NCI-H460 (cell line): ENCODE measurements at regions not wholly inside any gene's neighbourhood (a gene's known extent, or its start where the extent isn't known, plus 50 kb on each side); places are given as distances from the start of the nearest gene placed in this dataset.
"Not testable (repeated sequence)": the region's sequence is repeated elsewhere in the genome, so short reads cannot be mapped to it uniquely, and the experiment has no call there.

Source experiments
- DNase-seq: peaks from one replicate; pipeline ENCODE4 v3.0.0-alpha.2; 2016; ENCODE audit warnings: low read depth; ENCODE audit errors: extremely low read depth

GRCh38 chr12:127119600-127120140, 1147.3 kb upstream of the TMEM132C start:
- no peak for DNase-seq

GRCh38 chr12:127120851-127121250, 1146.1 kb upstream of the TMEM132C start:
- no peak for DNase-seq

GRCh38 chr12:127121494-127122084, 1145.4 kb upstream of the TMEM132C start:
- DNase-seq: no peak

GRCh38 chr12:127125607-127126259, 1141.2 kb upstream of the TMEM132C start:
- DNase-seq: peak; percentile 42

DNA sequence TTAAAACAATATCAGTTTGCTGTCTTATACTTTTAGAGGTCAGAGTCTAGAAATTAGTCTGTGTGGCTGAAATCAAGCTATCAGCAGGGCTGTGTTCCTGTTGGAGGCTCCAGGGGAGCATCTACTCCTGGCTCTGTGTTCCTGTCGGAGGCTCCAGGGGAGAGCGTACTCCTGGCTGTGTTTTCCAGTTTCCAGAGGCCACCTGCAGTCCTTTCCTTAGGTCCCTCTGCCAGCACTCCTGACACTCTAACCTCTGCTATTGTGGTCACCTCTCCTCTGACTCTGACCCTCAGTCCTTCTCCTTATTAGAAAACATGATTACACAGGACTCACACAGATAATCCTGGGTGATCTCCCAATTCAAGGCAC, 1140.7 kb upstream of the TMEM132C start:
- DNase-seq: no peak

DNA sequence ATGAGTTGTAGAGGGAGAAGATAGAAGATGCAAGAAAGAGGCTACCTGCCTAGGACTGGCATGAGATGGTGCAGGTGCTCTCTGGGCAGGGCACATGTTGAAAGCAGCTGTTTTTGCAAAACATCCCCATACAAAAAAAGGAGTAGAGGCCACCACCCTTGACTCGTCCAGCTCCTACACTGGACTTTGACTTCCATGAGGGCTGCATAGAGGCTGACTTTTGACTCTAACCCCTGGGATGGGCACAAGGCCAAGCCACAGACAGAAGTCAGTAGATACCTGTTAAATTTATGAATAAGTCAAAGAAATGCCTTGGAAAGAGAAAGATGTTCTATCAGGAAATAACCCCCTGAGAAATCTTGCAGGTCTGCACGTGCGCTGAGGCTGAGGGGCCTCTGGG, 1139.1 kb upstream of the TMEM132C start:
- DNase-seq: no peak

DNA sequence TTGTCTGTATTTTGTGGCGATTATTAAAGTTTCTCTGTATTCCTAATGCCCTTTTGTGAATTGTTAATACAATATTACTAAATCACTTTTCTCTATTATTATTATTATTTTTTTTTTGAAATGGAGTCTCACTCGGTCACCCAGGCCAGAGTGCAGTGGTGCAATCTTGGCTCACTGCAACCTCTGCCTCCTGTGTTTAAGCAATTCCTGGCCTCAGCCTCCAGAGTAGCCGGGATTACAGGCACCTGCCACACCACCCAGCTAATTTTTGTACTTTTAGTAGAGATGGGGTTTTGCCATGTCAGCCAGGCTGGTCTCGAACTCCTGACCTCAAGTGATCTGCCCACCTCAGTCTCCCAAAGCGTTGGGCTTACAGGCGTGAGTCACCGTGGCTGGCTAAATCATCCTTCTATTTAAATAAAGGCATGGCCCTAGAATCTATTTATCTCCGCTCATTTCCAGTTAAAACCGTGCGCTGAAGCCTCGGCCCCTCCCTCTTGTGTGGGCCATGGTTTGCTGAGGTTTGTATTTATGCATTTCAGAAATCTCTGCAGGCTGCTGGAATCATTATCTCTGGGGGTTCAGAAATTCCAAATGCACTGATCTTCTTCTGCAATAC, 1136.4 kb upstream of the TMEM132C start:
- no peak for DNase-seq

DNA sequence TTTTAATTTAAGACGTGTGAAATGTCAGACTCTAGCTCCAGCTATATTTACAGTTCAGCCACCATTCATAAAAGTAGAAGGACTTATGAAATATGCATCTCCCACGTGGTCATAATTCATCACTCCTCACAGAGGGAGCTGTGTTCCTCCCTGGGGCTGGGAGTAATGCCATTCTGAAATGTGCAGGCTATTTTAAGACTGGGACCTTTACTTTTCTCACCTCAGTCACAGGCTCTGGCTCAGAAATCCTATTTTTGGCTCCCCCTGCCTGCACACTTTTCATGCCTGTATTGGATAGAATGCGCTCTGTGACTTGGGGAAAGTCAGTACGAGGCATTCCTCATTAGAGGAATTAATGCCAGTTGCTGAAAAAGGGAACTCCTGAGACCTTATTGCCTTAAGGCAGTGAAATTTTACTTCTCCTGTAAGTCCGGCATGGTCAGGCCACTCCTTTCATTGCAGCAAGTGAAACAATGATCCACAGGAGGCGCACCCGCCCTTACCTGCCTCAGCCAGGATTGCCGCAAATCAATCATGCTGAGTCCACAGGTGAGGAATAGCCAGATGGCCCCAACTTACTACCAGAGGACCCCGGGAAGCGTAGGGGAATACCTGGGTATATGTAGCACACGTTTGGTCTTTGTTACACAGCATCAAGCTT, 1133.2 kb upstream of the TMEM132C start:
- no peak for DNase-seq

DNA sequence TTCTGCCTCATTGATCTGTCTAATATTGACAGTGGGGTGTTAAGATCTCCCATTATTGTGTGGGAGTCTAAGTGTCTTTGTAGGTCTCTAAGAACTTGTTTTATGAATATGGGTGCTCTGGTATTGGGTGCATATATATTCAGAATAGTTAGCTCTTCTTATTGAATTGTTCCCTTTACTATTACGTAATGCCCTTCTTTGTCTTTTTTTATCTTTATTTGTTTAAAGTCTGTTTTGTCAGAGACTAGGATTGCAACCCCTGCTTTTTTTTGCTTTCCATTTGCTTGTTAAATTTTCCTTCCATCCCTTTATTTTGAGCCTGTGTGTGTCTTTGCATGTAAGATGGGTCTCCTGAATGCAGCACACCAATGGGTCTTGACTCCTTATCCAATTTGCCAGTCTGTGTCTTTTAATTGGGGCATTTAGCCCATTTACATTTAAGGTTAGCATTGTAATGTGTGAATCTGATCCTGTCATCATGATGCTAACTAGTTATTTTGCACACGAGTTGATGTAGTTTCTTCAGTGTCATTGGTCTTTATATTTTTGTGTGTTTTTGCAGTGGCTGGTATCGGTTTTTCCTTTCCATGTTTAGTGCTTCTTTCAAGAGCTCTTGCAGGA, 1126.0 kb upstream of the TMEM132C start:
- DNase-seq: not testable (repeated sequence)

DNA sequence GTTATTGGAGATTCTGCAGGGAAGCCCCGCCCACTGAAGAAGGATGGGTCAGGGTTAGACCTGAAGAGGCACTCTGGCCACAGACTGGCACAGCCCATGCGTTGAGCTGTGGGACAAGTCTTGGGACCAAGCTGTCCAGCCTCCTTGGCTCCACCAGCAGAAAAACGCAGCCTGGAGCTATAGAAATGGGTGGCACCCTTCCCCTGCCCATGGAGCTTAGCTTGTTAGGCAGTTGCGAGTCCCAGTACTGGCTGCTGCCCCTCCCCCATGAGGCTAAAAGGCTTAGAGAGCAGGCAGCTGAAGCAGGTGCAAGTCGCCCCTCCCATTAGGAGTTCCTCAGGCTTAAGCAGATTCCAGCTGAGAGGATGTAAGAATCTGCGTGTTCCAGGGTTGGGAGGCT, 1124.0 kb upstream of the TMEM132C start:
- DNase-seq: no peak

- DNase-seq: no peak
Observed at GRCh38 chr12:127144770-127145169, 1122.2 kb upstream of the TMEM132C start.

- DNase-seq: no peak
Observed at GRCh38 chr12:127145241-127145928, 1121.6 kb upstream of the TMEM132C start.

GRCh38 chr12:127145929-127146789, 1120.8 kb upstream of the TMEM132C start:
- no peak for DNase-seq

- no peak for DNase-seq
Observed at GRCh38 chr12:127146991-127147718, 1119.8 kb upstream of the TMEM132C start.

DNA sequence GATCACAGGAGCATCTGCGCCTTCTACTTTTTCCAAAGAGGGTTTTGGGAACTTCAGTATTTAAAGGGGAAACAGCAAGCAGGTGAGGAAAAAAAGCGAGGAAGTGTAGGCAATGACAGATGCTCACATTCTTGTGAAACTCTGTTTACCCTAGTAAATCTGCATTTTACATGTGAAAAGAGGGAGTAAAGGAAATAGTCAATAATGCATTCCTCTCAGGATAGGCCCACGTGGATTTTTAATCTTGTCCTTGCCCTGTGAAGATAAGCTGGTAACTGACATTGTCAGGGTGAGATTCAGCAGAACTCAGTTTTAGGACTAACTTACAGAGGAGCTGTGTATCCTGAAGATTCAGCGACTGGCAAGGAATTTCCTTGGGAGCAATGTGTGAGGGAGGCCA, 1119.2 kb upstream of the TMEM132C start:
- DNase-seq: no peak

DNA sequence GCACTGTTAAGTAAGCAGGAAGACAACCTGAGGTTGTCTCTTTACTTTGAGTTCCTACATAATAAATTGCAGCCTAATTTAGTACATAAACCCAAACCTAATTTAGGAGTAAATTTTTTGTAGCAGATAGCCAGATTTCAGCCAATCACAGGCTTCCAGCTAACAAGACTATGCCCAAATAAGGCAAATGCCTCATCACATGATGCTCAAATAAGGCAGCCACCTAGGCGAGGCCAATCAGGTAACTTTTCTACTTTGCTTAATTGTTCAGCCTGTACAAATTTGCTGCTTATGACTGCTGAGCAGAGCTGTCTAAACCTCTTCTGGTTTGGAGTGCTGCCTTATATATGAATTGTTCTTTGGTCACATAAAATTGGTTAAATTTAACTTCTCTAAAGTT, 1118.7 kb upstream of the TMEM132C start:
- DNase-seq: no peak

- no peak for DNase-seq
Observed at GRCh38 chr12:127149226-127149964, 1117.6 kb upstream of the TMEM132C start.

DNA sequence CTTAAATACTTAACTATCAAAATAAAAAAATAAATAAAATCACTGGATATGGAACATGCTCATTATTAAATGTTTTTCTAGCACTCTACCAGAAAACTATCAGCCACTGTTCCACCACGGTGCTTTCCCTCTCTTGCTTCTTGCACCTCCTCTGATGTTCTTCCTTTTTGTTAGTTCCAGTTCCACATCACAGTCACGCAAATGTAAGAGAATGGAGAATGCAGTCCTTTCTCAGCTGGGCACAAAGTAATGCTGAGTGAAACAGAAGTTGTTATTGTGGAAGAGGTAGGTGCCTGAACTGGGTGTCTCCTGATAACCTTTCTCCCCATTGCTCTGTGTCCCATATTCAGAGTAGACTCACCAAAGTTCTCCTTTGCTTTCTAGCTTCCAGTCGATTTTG, 1116.9 kb upstream of the TMEM132C start:
- DNase-seq: no peak
